HG03432 (cell line): ENCODE measurements at regions not wholly inside any gene's neighbourhood (a gene's known extent, or its start where the extent isn't known, plus 50 kb on each side); places are given as distances from the start of the nearest gene placed in this dataset.
"Not testable (repeated sequence)": the region's sequence is repeated elsewhere in the genome, so short reads cannot be mapped to it uniquely, and the experiment has no call there.

Source experiments
- ATAC-seq: cut with Tn5 transposase; IDR thresholded peaks from one replicate; pipeline ENCODE4 v1.9.1; 2021; ENCODE audit warnings: mild to moderate bottlenecking, moderate library complexity; ENCODE audit not compliant: unreplicated experiment

DNA sequence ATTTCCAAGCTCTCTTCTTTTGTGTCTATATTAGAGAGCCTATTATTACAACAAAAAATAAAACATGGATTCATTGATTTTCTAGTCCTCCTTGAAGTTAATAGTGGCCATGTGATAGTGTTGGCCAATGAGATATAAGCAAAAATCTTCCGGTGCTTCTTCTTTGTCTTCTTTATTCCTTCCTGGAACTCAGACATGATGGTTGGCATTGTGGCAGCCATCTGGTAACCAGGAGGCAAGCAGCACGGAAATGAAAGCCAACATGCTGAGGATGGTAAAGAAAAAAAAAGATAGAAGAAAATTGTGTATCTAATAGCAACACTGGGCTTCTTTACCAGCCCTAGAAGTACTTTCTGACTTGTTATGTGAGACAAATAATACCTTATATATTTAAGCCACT, 50.8 kb upstream of the SEL1L start:
- no peak for ATAC-seq

DNA sequence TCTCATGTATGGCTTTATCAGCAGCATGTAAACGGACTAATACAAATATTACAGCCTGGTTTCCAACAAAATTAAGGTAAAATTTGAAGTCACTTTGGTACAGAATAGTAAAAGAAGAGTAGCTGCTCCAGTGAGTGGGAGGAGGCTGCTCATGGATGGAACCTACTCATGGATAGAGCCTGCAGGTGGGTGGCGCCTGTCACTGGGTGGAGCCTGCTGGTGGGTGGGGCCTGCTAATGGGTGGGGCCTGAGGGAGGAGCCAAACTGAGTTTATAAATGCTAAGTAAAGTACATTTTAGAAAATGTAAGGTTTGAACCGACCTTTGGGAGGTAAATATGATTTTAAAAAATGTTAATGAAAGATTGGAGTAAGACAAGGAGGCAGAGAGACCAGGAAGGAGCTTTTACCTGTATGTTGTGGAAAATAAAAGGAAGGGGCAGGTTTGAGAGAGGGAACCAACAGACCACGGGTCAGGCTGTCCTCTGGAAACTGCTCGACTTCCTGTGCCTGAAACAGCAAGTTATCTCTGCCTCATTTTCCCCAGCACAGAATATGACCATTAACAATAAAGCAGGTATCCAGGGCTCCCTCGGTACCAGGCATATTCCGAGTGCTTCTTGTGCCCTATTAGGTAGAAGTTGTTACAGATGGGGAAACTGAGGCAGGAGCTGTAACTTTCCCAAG, 55.9 kb upstream of the SEL1L start:
- peak; percentile 51 for ATAC-seq

DNA sequence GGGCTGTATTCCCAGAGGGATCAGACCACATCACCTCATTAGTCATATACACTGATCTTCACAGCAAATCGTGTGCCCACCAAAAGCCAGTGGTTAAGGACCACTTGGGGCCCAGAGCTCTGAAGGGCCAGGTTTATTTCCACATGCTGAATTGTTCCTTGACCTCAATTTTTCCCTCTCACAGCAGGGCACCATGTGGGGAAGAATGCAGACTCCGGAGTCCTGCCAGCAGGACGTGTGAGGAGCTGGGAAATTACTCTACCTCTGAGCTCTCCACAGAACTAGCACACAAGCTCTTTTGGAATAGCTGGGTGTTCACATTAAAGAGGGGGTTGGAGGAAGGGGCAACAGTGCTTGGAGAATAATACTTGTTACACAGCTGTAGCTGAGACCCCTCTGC, 57.6 kb upstream of the SEL1L start:
- no peak for ATAC-seq

DNA sequence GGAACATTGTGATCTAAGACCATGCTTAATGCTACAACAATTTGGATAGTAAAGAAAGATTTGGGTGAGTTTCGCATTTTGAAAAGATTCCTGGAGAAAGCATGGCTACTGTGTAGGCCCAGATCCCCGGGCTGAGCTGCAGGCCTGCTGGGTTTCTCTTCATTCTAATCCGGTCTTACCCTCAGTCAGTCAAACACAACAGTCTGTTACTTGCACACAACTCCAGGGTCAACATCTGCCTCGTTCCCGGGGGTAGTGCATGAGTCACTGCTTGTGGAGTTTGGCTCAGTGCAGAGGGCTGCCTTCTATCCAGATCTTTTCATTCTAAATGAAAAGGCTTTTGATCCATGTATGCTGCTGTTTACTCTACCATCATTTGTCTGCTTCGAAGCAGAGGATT, 60.4 kb upstream of the SEL1L start:
- no peak for ATAC-seq

DNA sequence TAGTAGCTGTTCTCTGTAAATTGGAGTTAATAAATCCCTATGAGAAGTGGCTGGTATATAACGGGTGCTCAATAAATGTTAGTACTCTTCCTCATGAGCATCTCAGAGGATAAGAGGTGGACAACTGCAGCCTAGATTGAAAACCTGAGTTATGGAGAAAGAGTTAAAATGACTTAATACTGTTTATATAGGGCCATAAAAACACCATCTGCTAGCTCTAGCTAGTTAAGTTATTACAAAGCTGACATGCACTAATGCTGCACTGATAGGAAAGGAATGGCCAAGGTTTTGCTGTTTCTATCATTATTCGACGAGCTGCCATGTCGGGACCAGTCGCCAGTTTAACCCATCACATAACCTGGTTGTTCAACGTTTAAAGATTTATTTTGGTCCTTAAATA, 72.0 kb upstream of the SEL1L start:
- ATAC-seq = no peak

DNA sequence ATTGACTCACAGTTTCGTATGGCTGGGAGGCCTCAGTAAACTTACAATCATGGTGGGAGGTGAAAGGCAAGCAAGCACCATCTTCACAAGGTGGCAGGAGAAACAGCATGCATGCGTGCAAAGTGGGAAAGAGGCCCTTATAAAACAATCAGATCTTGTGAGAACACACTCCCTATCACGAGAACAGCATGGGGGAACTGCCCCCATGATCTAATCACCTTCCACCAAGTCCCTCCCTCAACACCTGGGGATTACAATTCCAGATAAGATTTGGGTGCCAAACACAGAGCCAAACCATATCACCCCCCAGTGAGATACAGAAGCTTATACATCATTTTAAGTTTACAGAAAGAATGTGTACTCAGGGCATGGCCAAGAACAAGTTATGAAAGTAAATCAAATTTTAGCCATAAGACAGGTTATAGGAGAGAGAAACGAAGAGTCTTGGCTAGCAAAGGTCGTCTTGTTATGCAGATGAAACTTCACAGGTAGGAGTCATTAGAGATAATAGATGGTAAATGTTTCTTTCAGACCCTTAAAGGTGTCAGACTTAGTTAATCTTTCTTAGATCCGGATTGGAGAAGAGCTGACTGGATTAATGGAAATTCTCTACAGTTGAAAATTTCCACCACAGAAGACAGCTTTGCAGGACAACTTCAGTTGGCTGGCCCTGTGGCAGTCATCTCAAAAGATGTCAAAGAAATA, 79.8 kb upstream of the SEL1L start:
- ATAC-seq = no peak

DNA sequence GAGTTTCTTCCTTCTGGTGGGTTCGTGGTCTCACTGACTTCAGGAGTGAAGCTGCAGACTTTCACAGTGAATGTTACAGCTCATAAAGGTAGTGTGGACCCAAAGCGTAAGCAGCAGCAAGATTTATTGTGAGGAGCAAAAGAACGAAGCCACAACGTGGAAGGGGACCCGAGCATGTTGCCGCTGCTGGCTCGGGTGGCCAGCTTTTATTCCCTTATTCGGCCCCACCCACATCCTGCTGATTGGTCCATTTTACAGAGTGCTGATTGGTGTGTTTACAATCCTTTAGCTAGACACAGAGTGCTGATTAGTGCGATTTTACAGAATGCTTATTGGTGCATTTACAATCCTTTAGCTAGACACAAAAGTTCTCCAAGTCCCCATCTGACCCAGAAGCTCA, 80.6 kb upstream of the SEL1L start:
- not testable (repeated sequence) for ATAC-seq

DNA sequence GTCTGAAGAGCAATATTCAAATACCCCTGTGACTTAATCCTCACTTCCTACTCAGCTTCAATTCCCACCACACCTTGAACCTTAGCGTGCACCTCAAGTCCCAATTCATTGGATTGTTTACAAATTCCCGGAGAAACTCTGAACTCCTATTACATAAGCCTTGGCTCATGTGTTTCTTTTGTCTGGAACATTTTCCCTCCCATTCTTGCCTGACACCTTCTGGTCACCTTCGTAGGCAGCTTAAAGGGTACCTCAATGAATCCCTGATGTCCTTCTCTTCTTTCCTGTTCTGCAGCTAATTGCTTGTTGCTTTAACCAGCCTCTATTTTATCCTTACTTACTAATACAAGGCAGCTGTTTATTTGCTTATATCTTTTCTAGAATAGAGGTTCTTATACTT, 85.0 kb upstream of the SEL1L start:
- ATAC-seq = no peak

DNA sequence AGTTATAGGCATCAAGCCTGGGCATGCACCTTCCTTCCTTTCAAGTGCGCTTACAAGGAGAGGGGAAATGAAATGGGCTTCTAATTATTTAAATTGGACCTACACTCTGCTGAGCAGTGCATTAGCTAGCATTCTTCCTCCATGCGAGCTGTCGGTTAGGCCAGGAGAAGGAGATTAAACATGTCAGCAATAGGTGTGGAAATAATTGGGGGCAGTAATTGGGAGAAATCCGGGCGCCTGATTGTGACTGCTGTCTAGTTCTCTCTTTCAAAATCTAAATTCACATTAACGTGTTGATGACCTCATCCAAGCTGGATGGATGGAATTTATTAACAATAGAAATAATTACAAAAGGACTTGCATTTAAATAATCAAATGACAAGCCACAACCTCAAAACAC, 86.2 kb upstream of the SEL1L start:
- ATAC-seq = no peak

DNA sequence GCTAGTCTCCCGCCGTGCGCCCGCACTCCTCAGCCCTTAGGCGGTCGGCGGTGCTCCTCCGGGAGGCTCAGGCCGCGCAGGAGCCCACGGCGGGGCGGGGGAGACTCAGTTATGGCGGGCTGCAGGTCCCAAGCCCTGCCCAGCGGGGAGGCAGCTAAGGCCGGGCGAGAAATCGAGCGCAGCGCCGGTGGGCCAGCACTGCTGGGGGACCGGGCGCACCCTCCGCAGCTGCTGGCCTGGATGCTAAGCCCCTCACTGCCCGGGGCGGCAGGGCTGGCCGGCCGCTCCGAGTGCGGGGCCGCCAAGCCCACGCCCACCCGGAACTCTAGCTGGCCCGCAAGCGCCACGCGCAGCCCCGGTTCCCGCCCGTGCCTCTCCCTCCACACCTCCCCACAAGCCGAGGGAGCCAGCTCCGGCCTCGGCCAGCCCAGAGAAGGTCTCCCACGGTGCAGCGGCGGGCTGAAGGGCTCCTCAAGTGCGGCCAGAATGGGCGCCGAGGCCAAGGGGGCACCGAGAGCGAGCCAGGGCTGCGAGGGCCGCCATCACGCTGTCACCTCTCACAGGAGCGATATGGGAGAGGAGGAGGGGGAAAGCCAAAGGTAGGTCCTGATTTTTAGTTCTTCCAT, 90.2 kb upstream of the SEL1L start:
- ATAC-seq = not testable (repeated sequence)

DNA sequence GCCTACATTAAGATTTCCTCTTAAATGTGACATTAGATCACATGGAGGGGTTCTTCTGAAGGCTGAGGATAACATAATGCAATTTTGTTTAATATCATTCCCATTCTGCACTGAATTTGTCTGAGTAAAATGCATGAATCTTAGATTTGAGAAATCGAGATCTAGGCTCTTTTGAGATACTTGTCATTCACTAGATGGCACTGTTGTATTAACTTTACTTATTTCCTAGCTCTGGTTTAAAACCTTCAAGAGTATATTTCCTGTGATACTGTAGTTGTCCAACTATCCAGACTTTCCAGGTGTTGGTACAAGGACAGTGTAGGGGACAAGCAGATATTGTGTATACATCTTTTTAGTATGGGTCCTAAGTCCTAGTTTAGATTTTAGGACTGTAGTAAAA, 91.7 kb upstream of the SEL1L start:
- ATAC-seq = peak; percentile 54

DNA sequence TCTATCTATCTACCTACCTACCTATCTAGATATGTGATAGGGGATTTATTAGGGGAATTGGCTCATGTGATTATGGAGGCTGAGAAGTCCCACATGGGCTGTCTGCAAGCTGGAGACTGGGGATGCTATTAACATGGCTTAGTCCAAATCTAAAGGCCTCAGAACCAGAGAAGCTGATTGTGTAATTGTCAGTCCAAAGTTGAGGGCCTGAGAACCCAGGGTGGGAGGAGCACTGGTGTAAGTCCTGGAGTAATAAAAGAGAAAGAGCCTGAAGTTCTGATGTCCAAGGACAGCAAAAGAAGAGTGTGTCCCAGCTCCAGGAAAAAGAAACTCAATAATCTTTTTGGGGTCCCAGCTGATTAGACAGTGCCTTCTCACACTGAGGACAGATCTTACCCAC, 98.5 kb upstream of the SEL1L start:
- no peak for ATAC-seq

DNA sequence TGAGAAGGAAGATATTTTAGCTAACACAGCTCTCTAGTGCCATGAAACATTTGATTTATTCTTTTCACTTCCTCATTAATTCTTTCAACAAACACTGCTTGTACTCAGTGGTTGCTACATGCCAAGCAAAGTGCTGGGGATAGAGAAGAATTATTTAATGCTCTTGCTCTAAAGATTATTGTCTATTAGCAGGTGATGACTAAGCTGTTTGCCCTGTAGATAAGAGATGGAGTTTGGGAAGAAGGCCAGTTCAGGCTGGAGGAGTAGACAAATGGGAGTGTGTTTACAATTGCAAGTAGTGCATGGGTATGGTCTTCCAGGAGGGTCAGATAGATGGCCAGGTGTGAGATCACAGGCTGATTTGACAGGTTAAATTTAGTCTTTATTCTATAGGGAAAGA, 99.8 kb upstream of the SEL1L start:
- ATAC-seq = no peak

DNA sequence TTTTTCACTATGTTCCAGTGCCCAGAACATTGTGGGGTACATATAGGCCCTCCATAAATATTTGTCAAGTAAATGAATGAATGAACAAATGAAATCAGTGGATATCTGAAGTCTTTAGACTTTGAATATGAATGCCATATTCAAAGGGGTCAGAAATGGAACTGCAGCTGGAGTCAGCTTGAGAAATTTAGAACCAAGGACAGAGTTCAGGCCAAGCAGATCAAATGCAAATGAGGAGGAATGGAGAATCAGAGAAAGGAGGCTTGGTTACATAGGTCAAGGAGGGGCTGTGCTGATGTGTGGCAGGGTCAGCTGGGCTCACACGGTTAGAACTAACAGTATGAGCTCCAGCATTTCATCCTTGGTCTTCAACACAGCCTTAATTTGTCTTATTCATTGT, 104.0 kb upstream of the SEL1L start:
- ATAC-seq = no peak

DNA sequence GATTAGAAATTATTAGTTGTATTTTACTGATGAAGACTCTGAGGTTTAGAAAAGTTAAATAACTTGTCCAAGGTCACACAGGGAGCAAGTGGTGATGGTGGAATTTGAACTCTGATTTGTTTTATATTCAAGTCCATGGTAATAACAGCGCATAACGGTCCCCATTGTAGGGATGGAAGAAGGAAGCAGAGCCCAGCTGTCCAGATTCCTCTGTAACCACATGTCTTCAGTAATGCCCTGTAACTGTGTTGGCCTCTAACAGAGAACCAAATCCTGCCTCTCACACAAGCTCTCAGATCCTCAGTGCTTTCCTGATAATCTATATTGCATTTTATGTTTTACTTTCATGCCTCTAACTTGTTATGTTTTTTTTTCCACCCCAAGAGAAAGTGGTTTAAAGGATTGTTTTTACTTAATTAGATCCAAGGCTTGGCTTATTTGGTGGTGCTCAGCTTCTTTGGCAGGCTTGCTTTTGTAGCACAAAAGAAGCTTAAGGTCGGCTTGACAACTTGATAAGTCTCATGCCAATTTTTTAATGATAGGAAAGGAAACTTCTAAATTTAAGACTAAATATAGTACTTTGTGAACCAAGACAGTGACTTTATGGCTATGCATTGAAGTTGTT, 105.1 kb upstream of the SEL1L start:
- ATAC-seq = no peak

DNA sequence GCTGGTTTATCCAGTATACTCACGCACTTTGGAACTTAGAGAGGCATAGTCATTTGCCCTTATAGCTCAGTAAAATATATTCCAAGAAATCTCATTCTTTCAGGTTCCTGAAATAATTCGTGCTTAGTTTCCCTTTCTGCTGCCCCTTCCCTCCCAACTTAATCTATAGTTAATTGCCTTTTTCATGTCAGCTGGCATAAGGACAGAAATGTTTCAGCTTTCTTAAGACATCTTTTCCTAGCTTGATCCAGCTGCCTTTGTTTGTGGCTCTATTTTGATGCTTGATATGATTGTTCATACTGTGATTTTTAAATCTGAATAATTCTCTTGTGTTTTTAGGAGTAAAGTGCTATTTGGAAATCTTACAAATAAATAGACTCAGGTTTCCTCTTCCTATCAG, 120.0 kb upstream of the SEL1L start:
- no peak for ATAC-seq

DNA sequence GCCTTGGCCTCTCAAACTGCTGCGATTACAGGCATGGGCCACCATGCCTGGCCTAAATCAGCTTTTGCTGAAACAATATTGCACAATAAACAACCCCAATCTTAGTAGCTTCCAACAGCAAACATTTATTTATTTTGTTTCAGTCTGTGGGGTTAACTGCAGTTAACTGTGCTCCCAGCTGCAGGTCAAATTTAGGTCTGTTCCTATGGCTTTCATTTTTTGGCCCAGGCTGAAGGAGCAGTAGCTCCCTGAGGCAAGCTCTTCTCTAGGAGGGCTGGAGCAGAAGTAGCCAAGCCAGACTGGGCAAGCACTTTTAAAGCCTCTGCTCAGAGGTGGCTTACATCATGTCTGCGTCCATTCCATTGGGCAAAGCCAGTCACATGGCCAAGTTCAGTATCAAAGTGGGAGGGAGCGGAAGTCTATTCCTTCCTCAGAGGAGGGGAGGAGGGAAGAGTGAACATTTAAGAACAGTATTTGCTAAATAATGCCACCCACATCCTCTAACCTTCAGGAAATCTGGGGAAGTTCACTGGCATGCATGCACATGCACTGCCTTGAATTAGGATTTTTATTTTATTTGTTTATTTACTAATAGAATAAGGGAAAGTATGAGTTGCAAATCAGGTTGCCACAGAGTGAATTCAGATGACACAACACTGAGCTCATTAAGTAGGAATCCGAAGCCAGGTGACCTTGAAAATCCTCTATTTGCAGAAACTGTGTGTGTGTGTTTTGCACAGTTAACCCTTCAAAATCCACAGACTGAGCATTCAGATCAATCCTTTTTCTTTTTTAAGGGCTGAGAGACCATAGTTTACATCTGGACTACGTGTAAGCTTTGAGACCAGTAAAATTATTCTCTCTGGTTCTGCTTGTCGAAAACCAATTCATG, 122.0 kb upstream of the SEL1L start:
- ATAC-seq = peak; percentile 73

DNA sequence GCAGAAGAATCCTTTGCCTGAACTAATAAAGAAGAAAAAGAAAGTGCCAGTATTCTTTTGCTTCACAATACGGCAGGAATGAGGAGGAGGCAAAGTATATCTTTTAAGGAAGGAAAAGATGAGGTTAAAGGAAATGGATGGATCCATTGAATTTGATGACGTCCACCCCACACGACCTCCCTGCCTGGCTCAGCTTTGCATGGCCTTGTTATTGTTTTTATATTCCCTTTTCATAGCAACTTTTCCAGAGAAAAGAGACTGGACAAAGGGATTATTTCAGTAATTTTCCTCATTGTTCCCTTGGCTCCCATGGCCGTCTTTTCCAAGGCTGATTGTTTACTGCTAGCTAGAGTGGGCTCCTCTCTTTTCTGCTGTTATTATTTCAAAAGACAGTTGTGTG, 123.2 kb upstream of the SEL1L start:
- ATAC-seq = no peak

DNA sequence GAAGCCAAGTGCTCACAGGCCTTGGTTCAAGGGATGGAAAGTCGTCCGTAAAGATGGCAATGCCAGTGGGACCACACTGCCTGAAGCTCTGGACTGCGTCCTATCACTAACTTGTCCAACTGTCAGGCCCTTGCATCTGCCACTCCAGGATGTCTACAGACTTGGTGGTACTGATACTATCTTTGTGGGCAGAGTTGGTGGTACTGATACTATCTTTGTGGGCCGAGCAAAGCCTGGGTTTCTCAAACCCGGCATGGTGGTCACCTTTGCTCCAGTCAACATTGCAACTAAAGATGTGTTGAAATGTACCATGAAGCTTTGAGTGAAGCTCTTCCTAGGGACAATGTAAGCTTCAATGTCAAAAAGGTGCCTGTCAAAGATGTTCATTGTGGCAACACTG, 128.4 kb upstream of the SEL1L start:
- ATAC-seq = no peak

DNA sequence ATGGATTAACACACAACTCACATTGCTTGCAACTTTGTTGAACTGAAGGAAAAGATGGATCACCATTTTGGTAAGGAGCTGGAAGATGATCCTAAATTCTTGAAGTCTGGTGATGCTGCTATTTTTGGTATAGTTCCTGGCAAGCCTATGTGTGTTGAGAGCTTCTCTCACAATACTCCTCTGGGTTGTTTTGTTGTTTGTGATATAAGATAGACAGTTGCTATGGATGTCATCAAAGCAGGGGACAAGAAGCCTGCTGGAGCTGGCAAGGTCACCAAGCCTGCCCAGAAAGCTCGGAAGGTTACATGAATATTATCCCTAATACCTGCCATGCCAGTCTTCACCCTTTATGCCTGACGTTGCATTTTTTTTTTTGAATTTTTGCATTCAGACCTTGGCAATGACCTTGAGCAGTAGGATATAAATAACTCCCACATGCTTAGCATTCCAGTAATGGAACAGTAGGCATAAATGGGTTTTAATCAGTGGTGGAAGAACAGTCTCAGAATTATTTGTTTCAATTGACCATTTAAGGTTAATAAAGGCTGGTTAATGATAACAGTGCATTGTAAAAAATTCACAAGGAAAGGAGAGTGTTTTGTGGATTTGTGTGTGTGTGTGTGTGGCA, 129.0 kb upstream of the SEL1L start:
- no peak for ATAC-seq
